HT-29 (cell line): ENCODE measurements at regions not wholly inside any gene's neighbourhood (a gene's known extent, or its start where the extent isn't known, plus 50 kb on each side); places are given as distances from the start of the nearest gene placed in this dataset.

Experiments used
- DNase-seq: peaks from one replicate; pipeline ENCODE4 v3.0.0-alpha.2; 2015; ENCODE audit warnings: low spot score

DNA sequence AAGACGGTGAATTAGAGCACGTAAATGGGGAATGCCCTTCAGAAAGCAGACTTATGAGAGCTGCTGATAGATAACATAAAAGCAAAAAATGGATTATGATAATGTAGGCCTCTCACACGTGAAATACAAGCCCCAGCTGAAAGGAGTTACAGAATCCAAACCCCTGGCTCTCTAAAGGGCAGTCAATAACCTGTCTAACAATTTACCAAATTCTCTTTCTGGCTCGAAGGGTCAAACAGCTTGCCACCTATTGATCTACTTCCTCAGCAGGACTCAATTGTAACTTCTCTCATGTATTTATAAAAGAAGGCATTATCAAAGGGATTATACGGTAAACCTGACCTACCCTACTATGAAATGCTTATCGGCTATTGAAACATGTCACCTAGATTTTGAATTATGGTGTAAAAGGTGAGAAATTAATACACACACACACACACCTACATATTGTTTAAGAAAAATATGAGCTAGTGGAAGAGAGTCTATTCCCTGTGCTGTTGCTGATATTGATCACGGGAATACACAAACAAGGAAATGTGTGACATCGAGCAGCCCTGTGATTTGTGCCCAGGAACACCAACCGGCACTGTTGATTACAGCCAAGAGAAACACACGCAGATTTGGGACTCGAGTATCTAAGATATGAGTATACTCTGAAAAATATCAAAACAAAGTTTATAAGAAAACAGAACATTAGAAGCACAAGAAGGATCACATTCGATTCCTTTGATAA is 135.6 kb upstream of the NEBL start:
- no peak for DNase-seq

GRCh38 chr10:21031232-21031795 is 134.2 kb upstream of the NEBL start:
- DNase-seq = no peak

DNA sequence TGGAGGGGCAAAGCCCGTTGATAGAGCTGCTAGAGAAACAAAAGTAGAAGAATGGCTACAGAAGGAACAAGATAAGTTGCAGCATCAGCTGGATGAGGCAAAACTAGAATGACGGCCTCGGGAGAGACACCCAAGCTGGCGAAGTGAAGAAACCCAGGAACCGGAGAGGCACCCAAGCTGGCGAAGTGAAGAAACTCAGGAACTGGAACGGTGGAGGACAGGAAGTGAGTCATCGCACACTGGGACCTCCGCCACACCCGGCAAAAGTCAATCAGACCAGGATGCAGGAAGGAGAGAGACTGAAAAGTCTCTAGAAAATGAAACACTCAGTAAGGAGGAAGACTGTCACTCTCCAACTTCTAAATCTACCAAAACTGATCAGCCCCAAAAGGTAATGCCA is 133.0 kb upstream of the NEBL start:
- DNase-seq = no peak

DNA sequence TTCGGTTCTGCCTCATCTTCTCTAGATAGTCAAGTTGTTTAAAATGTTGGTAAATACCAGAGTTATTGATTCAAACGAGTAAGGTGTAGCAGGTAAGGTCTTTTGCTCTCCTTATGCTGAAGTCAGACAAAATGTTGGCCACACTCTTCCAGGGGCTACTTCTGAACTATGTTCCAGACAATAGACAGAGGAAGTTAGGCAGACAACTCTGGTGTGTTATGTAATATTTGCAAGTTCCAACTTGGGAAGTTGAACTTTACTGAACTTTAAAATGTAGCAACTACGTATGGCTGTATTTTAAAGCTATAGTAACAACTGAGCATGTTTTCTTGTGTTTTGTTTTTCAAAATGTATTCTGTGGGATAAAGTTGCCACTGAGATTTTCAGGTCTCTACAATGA is 125.7 kb upstream of the NEBL start:
- no peak for DNase-seq

GRCh38 chr10:21021843-21022594 is 124.9 kb upstream of the NEBL start:
- peak; percentile 8 for DNase-seq

DNA sequence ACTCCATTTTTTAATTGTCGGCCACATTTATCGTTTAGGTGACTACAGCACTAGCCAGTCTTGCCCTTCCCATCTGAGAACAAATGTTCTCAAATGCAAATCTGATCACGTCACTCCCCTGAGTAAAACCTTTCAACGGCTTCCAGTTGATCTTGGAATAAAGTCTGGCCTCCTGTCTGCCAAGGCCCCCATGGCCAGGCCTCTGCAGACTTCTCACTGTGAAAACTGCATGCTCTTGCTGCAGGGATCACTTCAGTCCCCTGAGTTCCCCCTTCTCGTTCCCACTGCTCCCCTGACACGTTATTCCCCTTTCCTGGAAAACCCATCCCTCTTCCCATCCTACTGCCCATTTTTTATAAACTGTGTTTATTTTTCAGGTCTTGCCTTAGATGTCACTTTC is 124.1 kb upstream of the NEBL start:
- DNase-seq = no peak

DNA sequence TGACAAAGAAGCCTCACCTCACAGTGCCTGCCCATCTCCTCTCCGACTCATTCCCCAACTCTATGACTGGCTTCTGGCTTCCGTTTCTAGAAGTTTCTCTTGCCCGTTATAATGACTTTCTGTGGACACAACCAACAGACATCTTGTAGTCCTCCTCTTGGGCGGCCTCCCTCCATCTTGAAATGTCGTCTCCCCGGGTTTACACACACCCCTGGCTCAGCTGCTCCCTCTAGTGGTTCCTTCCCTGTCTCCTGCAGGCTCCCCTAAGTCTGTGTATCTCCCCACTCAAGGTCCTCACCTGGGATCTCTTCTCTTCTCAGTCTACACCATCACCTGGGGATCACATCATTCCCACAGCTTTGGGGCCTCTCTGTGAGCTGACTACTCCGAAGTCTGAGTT is 123.4 kb upstream of the NEBL start:
- peak; percentile 47 for DNase-seq

GRCh38 chr10:21019436-21019835 is 122.3 kb upstream of the NEBL start:
- no peak for DNase-seq

GRCh38 chr10:21015851-21016250 is 118.7 kb upstream of the NEBL start:
- DNase-seq = no peak

GRCh38 chr10:21014141-21014540 is 117.0 kb upstream of the NEBL start:
- no peak for DNase-seq

- no peak for DNase-seq
These were observed 114.4 kb upstream of the NEBL start for GRCh38 chr10:21011433-21012018.

DNA sequence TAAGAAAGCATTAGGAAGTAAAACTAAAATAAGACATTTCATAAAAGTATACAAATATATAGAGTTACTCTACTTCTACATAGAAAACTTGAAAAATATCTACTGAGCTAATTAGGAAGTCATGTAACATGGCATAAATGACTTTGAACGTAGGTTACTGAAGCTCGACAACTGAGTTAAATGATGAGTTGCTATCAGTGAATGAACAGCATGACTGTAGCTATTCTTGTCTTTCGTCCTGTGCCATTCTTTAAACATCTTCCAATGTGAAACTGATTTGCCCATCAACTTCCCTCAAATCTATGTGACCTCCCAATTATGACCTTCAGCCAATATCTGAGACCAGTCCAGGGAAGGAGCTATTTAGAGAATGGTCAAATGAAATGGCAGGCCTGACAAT is 113.5 kb upstream of the NEBL start:
- DNase-seq = no peak

DNA sequence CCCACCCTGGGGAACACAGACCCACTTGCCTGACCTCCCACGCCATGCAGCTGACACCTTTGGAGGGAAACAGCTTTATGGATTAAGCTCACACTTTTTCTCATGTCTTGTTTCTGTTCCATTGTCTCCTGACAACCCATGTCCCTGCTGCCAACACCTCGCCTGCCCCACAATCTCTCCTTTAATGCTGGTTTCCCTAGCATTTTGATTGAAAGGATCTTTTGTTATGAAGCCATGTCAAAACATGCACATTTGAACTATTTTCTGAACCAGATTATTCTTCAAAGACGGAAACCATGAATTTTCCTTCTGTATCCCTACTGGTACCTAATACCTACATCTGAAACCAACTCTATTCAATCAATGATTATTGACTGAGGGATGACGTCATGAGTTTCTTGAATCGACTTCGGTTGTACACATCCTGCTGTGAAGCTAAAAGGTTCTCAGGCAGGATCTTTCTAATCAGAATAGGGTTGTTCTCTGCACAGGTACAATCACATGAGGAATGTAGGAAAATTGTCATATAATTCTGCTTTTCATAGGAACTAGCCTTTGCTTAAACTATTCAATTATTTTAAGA is 106.2 kb upstream of the NEBL start:
- DNase-seq = no peak

DNA sequence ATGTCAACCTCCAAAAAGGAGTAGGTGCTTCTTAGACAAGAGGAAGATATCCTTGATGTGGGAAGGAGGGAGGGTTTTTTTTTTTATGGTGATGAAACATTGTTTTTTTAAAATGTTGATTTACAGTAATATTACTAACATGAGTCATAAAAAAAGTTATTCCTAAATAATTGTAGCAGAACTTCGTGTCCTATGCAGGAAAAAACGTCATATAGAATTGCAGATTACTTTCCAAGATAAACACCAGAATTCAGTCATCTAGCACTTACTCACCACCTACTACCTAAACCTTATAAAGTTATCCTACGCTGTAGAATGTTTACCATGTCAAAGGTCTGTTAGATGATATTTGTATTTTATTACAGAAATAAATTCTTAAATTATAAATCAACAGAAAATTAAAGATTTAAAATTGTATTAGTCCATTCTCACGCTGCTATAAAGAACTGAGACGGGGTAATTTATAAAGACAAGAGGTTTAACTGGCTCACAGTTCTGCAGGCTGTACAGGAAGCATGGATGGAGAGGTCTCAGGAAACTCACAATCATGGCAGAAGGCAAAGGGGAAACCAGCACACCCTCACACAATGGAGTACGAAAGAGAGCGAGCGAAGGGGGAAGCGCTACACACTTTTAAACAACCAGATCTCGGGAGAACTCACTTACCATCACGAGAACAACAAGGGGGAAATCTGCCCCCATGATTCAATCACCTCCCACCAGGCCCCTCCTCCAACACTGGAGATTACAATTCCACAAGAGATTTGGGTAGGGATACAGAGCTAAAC is 105.2 kb upstream of the NEBL start:
- DNase-seq = no peak

DNA sequence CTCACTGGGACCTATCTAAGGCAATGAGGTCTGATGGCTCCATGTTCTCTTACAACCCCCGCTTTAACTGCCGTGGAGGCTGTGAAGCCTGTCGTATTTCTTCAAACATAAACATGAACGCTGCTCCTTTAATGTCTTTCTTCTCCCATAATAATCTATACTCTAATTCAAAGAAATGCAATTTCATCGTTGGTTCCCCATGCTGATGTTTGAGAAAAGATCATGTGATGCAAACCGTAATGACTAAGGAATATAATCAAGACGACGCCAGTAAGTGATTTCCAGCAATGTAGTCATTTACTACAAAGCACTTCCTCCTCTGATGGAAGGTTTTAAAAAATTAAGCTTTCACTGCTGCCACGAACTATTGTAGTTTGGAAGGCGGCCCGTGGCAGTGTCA is 102.6 kb upstream of the NEBL start:
- DNase-seq = no peak

GRCh38 chr10:20998036-20998435 is 100.9 kb upstream of the NEBL start:
- no peak for DNase-seq

- DNase-seq = no peak
These were observed 98.2 kb upstream of the NEBL start for GRCh38 chr10:20995123-20995987.

DNA sequence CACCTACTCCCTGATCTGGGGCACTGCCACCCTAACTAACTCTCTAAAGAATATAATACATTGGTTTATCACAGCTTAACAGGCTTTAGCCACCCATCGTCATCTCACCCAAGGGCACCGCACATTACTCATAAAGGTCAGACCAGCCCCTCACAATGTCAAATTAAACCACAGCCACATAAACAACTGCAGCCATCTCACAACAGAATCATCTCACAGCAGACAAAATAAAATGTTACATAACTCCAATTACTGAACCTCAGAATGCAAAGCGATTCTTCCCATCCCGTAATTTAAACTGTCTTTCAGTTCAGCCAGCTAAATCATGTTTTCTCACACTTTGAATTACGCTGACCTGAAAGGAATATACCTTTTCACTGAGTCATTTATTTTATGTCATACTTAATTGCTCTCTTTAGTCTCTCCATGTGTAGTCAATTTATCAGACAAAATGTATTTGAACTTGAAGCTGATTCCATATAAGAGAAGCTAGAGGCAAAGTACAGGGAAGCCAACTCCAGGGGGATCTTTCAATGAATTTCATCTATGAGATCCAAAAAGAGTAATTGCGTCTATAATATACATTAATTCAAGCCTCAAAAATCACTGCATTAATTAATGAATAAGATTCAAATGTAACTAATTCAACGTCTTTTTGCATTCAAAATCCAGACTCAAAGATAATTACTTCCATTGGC is 96.9 kb upstream of the NEBL start:
- no peak for DNase-seq

DNA sequence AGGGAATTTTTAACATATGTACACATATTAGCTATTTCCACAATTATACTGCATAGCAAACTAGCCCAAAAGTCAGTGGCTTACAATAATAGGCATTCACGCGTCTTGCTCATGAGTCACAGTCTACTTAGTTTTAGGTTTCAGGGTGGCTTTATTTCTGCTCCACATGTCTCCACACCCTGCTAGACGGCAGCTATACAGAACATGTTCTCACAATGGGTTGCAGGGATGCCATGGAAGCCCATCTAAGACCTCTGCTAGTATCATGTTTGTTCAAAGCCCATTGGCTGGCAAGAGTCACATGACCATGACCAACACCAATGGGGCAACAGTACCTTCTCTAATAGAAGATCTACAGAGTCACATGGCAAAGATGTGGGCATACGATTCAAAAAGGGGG is 96.3 kb upstream of the NEBL start:
- no peak for DNase-seq

GRCh38 chr10:20991526-20991925 is 94.4 kb upstream of the NEBL start:
- DNase-seq = no peak
